ENCODE measurements at regions not wholly inside any gene's neighbourhood (a gene's known extent, or its start where the extent isn't known, plus 50 kb on each side); places are given as distances from the start of the nearest gene placed in this dataset.
A peak's percentile ranks its signal among the peaks of the same experiment; 100 is the strongest.

GRCh38 chr5:117682416-117682815, 1107.8 kb upstream of the SEMA6A start:
- no peak for DNase-seq (ENCODE audit: low read depth in 4 of 4, low spot score in 2 of 4)

- no peak for DNase-seq (ENCODE audit: low read depth in 4 of 4, low spot score in 2 of 4)
Observed at GRCh38 chr5:117681431-117682254, 1107.0 kb upstream of the SEMA6A start.

- DNase-seq (ENCODE audit: low read depth in 4 of 4, low spot score in 2 of 4) = peak in 3 of 4 donors; percentile 26 to 39 (median 34)
Observed at GRCh38 chr5:117680426-117680825, 1105.8 kb upstream of the SEMA6A start.

- no peak for DNase-seq (ENCODE audit: low read depth in 4 of 4, low spot score in 2 of 4)
Observed at GRCh38 chr5:117679046-117679445, 1104.4 kb upstream of the SEMA6A start.

GRCh38 chr5:117675646-117676045, 1101.0 kb upstream of the SEMA6A start:
- no peak for DNase-seq (ENCODE audit: low read depth in 4 of 4, low spot score in 2 of 4)

GRCh38 chr5:117671551-117671950, 1096.9 kb upstream of the SEMA6A start:
- no peak for DNase-seq (ENCODE audit: low read depth in 4 of 4, low spot score in 2 of 4)

- no peak for DNase-seq (ENCODE audit: low read depth in 4 of 4, low spot score in 2 of 4)
Observed at GRCh38 chr5:117667105-117667504, 1092.5 kb upstream of the SEMA6A start.

- DNase-seq (ENCODE audit: low read depth in 4 of 4, low spot score in 2 of 4) = no peak
Observed at GRCh38 chr5:117665121-117665520, 1090.5 kb upstream of the SEMA6A start.

GRCh38 chr5:117662361-117662760, 1087.7 kb upstream of the SEMA6A start:
- no peak for DNase-seq (ENCODE audit: low read depth in 4 of 4, low spot score in 2 of 4)

- DNase-seq (ENCODE audit: low read depth in 4 of 4, low spot score in 2 of 4) = no peak
Observed at GRCh38 chr5:117657541-117657940, 1082.9 kb upstream of the SEMA6A start.

GRCh38 chr5:117652958-117653280, 1078.3 kb upstream of the SEMA6A start:
- DNase-seq (ENCODE audit: low read depth in 4 of 4, low spot score in 2 of 4) = no peak

GRCh38 chr5:117652036-117652957, 1077.7 kb upstream of the SEMA6A start:
- peak; percentile 20 to 37 (median 29) for DNase-seq (ENCODE audit: low read depth in 4 of 4, low spot score in 2 of 4)

- no peak for DNase-seq (ENCODE audit: low read depth in 4 of 4, low spot score in 2 of 4)
Observed at GRCh38 chr5:117649821-117650220, 1075.2 kb upstream of the SEMA6A start.

GRCh38 chr5:117645400-117645799, 1070.8 kb upstream of the SEMA6A start:
- DNase-seq (ENCODE audit: low read depth in 4 of 4, low spot score in 2 of 4) = no peak

- DNase-seq (ENCODE audit: low read depth in 4 of 4, low spot score in 2 of 4) = no peak
Observed at GRCh38 chr5:117638581-117638980, 1064.0 kb upstream of the SEMA6A start.

GRCh38 chr5:117633093-117633492, 1058.5 kb upstream of the SEMA6A start:
- DNase-seq (ENCODE audit: low read depth in 4 of 4, low spot score in 2 of 4) = no peak

GRCh38 chr5:117624201-117624600, 1049.6 kb upstream of the SEMA6A start:
- DNase-seq (ENCODE audit: low read depth in 4 of 4, low spot score in 2 of 4) = no peak

GRCh38 chr5:117623042-117623805, 1048.6 kb upstream of the SEMA6A start:
- peak in 2 of 4 donors; percentile 23 to 24 for DNase-seq (ENCODE audit: low read depth in 4 of 4, low spot score in 2 of 4)

- DNase-seq (ENCODE audit: low read depth in 4 of 4, low spot score in 2 of 4) = no peak
Observed at GRCh38 chr5:117621921-117622320, 1047.3 kb upstream of the SEMA6A start.

- DNase-seq (ENCODE audit: low read depth in 4 of 4, low spot score in 2 of 4) = no peak
Observed at GRCh38 chr5:117615226-117615625, 1040.6 kb upstream of the SEMA6A start.

GRCh38 chr5:117614408-117614807, 1039.8 kb upstream of the SEMA6A start:
- DNase-seq (ENCODE audit: low read depth in 4 of 4, low spot score in 2 of 4) = no peak

Measured in left renal cortex interstitium (tissue), 4 donors.